ENCODE measurements at regions not wholly inside any gene's neighbourhood (a gene's known extent, or its start where the extent isn't known, plus 50 kb on each side); places are given as distances from the start of the nearest gene placed in this dataset.
"Not testable (repeated sequence)": the region's sequence is repeated elsewhere in the genome, so short reads cannot be mapped to it uniquely, and the experiment has no call there.

- 83 to 100% methylated on average over 3 to 7 of the region's 7 CpGs; no CpG with 5 or more reads in 2 of the 4 donors for WGBS, 4 donors
- H3K27ac ChIP-seq; H3K4me1 ChIP-seq (replicated peaks in 1 of 2); intact Hi-C loops (cut with DNase I); H3K36me3 ChIP-seq (replicated peaks in 1 of 2); H3K27me3 ChIP-seq; H3K4me3 ChIP-seq; DNase-seq; H3K9me3 ChIP-seq (replicated peaks in 1 of 3): not testable (repeated sequence)
These were observed 237.2 kb upstream of the PLGLB1 start for GRCh38 chr2:87258887-87259286.

GRCh38 chr2:87262184-87262702, 240.6 kb upstream of the PLGLB1 start:
- DNase-seq; H3K27me3 ChIP-seq; H3K36me3 ChIP-seq (replicated peaks in 1 of 2); H3K9me3 ChIP-seq (replicated peaks in 1 of 3); H3K27ac ChIP-seq; H3K4me1 ChIP-seq (replicated peaks in 1 of 2); intact Hi-C loops (cut with DNase I); H3K4me3 ChIP-seq: not testable (repeated sequence)
- WGBS, 4 donors: 75 to 97% (median 85%) methylated on average over 2 to 3 of the region's 4 CpGs; no CpG with 5 or more reads in 1 of the 4 donors

GRCh38 chr2:87263868-87264518, 242.3 kb upstream of the PLGLB1 start:
- H3K4me3 ChIP-seq; H3K36me3 ChIP-seq (replicated peaks in 1 of 2); intact Hi-C loops (cut with DNase I); H3K27me3 ChIP-seq; H3K27ac ChIP-seq; H3K4me1 ChIP-seq (replicated peaks in 1 of 2); H3K9me3 ChIP-seq (replicated peaks in 1 of 3); DNase-seq: not testable (repeated sequence)
- 0 to 20% (median 20%) methylated on average over 1 of the region's 3 CpGs; no CpG with 5 or more reads in 1 of the 4 donors for WGBS, 4 donors

- intact Hi-C loops (cut with DNase I): not testable (repeated sequence)
- 67 to 100% (median 78%) methylated on average over 1 to 2 of the region's 2 CpGs for WGBS, 4 donors
These were observed 253.5 kb upstream of the PLGLB1 start for GRCh38 chr2:87275192-87275591.

GRCh38 chr2:87275974-87276629, 254.5 kb upstream of the PLGLB1 start:
- H3K4me3 ChIP-seq; H3K36me3 ChIP-seq (replicated peaks in 1 of 2); H3K27me3 ChIP-seq; H3K9me3 ChIP-seq (replicated peaks in 1 of 3); intact Hi-C loops (cut with DNase I); H3K4me1 ChIP-seq (replicated peaks in 1 of 2): not testable (repeated sequence)
- peak overlapping the region in 1 of 5 donors; percentile 55 for H3K27ac ChIP-seq
- 41 to 56% (median 47%) methylated on average over 3 to 5 of the region's 5 CpGs for WGBS, 4 donors
- peak in 4 of 7 donors; percentile 18 to 31 (median 26) for DNase-seq

More at GRCh38 chr2:87275192-87275591, 253.5 kb upstream of the PLGLB1 start:
- H3K27ac ChIP-seq; DNase-seq; H3K4me3 ChIP-seq; H3K36me3 ChIP-seq (replicated peaks in 1 of 2); H3K9me3 ChIP-seq (replicated peaks in 1 of 3); H3K4me1 ChIP-seq (replicated peaks in 1 of 2); H3K27me3 ChIP-seq: not testable (repeated sequence)

- H3K27me3 ChIP-seq; H3K4me3 ChIP-seq; H3K27ac ChIP-seq; intact Hi-C loops (cut with DNase I); H3K4me1 ChIP-seq (replicated peaks in 1 of 2); DNase-seq; H3K9me3 ChIP-seq (replicated peaks in 1 of 3); H3K36me3 ChIP-seq (replicated peaks in 1 of 2): not testable (repeated sequence)
- 58 to 69% (median 62%) methylated on average over 1 to 2 of the region's 2 CpGs for WGBS, 4 donors
These were observed 255.0 kb upstream of the PLGLB1 start for GRCh38 chr2:87276673-87277072.

- H3K4me3 ChIP-seq; H3K9me3 ChIP-seq (replicated peaks in 1 of 3); intact Hi-C loops (cut with DNase I); H3K27me3 ChIP-seq; H3K36me3 ChIP-seq (replicated peaks in 1 of 2); H3K4me1 ChIP-seq (replicated peaks in 1 of 2); DNase-seq; H3K27ac ChIP-seq: not testable (repeated sequence)
- no CpG with 5 or more reads among the region's 3 CpGs for WGBS, 4 donors
These were observed 256.1 kb upstream of the PLGLB1 start for GRCh38 chr2:87277734-87278133.

- intact Hi-C loops (cut with DNase I); H3K4me1 ChIP-seq (replicated peaks in 1 of 2): not testable (repeated sequence)
- 91 to 95% methylated on average over 4 of the region's 10 CpGs; no CpG with 5 or more reads in 2 of the 4 donors for WGBS, 4 donors
These were observed 259.1 kb upstream of the PLGLB1 start for GRCh38 chr2:87280596-87281355.

GRCh38 chr2:87283735-87284470, 262.3 kb upstream of the PLGLB1 start:
- H3K27me3 ChIP-seq; H3K9me3 ChIP-seq (replicated peaks in 1 of 3); DNase-seq; H3K36me3 ChIP-seq (replicated peaks in 1 of 2); H3K27ac ChIP-seq; H3K4me3 ChIP-seq; H3K4me1 ChIP-seq (replicated peaks in 1 of 2); intact Hi-C loops (cut with DNase I): not testable (repeated sequence)
- WGBS, 4 donors: 78 to 88% (median 84%) methylated on average over 15 to 18 of the region's 18 CpGs

More at GRCh38 chr2:87280596-87281355, 259.1 kb upstream of the PLGLB1 start:
- H3K36me3 ChIP-seq (replicated peaks in 1 of 2); DNase-seq; H3K27me3 ChIP-seq; H3K9me3 ChIP-seq (replicated peaks in 1 of 3); H3K4me3 ChIP-seq; H3K27ac ChIP-seq: not testable (repeated sequence)

- intact Hi-C loops (cut with DNase I): not testable (repeated sequence)
- 77 to 100% methylated on average over 1 to 2 of the region's 9 CpGs; no CpG with 5 or more reads in 2 of the 4 donors for WGBS, 4 donors
These were observed 262.8 kb upstream of the PLGLB1 start for GRCh38 chr2:87284471-87284772.

More at GRCh38 chr2:87284471-87284772, 262.8 kb upstream of the PLGLB1 start:
- H3K36me3 ChIP-seq (replicated peaks in 1 of 2); H3K4me3 ChIP-seq; H3K27ac ChIP-seq; DNase-seq; H3K27me3 ChIP-seq; H3K9me3 ChIP-seq (replicated peaks in 1 of 3); H3K4me1 ChIP-seq (replicated peaks in 1 of 2): not testable (repeated sequence)
